HG02884 (cell line): ENCODE measurements at regions not wholly inside any gene's neighbourhood (a gene's known extent, or its start where the extent isn't known, plus 50 kb on each side); places are given as distances from the start of the nearest gene placed in this dataset.
A peak's percentile ranks its signal among the peaks of the same experiment; 100 is the strongest.

ENCODE experiments used
- ATAC-seq: cut with Tn5 transposase; IDR thresholded peaks from one replicate; pipeline ENCODE4 v1.9.1; 2021; ENCODE audit warnings: mild to moderate bottlenecking, moderate library complexity; ENCODE audit not compliant: unreplicated experiment

GRCh38 chr13:89650226-89650625 lies 1697.3 kb upstream of the MIR17HG start:
- no peak for ATAC-seq

GRCh38 chr13:89660752-89661151 lies 1686.7 kb upstream of the MIR17HG start:
- ATAC-seq, result no peak

- ATAC-seq, result no peak
Measured at GRCh38 chr13:89673789-89674311, 1673.6 kb upstream of the MIR17HG start.

- ATAC-seq, result no peak
Measured at GRCh38 chr13:89678466-89679121, 1668.9 kb upstream of the MIR17HG start.

- ATAC-seq, result no peak
Measured at GRCh38 chr13:89684896-89685295, 1662.6 kb upstream of the MIR17HG start.

GRCh38 chr13:89686171-89686570 lies 1661.3 kb upstream of the MIR17HG start:
- no peak for ATAC-seq

GRCh38 chr13:89687066-89687465 lies 1660.4 kb upstream of the MIR17HG start:
- ATAC-seq, result no peak

- ATAC-seq, result no peak
Measured at GRCh38 chr13:89688918-89689317, 1658.6 kb upstream of the MIR17HG start.

- ATAC-seq, result no peak
Measured at GRCh38 chr13:89694451-89694850, 1653.0 kb upstream of the MIR17HG start.

GRCh38 chr13:89695343-89696257 lies 1651.9 kb upstream of the MIR17HG start:
- peak; percentile 74 for ATAC-seq

- ATAC-seq, result no peak
Measured at GRCh38 chr13:89701913-89702312, 1645.6 kb upstream of the MIR17HG start.

GRCh38 chr13:89704040-89704439 lies 1643.4 kb upstream of the MIR17HG start:
- no peak for ATAC-seq

GRCh38 chr13:89708013-89708412 lies 1639.5 kb upstream of the MIR17HG start:
- ATAC-seq, result no peak

- ATAC-seq, result no peak
Measured at GRCh38 chr13:89721216-89721615, 1626.3 kb upstream of the MIR17HG start.

- ATAC-seq, result no peak
Measured at GRCh38 chr13:89726690-89727435, 1620.6 kb upstream of the MIR17HG start.

GRCh38 chr13:89733829-89734228 lies 1613.7 kb upstream of the MIR17HG start:
- ATAC-seq, result no peak

GRCh38 chr13:89737051-89737450 lies 1610.4 kb upstream of the MIR17HG start:
- no peak for ATAC-seq

GRCh38 chr13:89738072-89738471 lies 1609.4 kb upstream of the MIR17HG start:
- ATAC-seq, result no peak

- ATAC-seq, result no peak
Measured at GRCh38 chr13:89740994-89741685, 1606.3 kb upstream of the MIR17HG start.

- ATAC-seq, result no peak
Measured at GRCh38 chr13:89746554-89746953, 1600.9 kb upstream of the MIR17HG start.

GRCh38 chr13:89748716-89749115 lies 1598.8 kb upstream of the MIR17HG start:
- ATAC-seq, result no peak
